HCT116 (cell line): ENCODE measurements at regions not wholly inside any gene's neighbourhood (a gene's known extent, or its start where the extent isn't known, plus 50 kb on each side); places are given as distances from the start of the nearest gene placed in this dataset.

ENCODE experiments used
- ATAC-seq: fragments of 200-7000 bp; cut with Tn5 transposase; 2 replicates; pipeline ENCODE4 v1.9.1; 2020; ENCODE audit warnings: mild to moderate bottlenecking, moderate library complexity
- BruUV-seq: library from RNA; stranded (reverse); fragments of 400-500 nt; replicated peaks from 2 replicates; lab custom pipeline; 2021; lab: Mats Ljungman, UMichigan
- CTCF ChIA-PET: fragments of 300-600 bp; sonication (Branson Sonifier 250); formaldehyde crosslinking; loops from one replicate; lab custom pipeline; 2021; ENCODE audit warnings: antibody characterized with exemption; lab: Charles Lee
- POLR2A ChIA-PET: fragments of 300-600, 350-600 bp; sonication (Branson Sonifier 250); formaldehyde crosslinking; loops from one replicate; lab custom pipeline; 2021; ENCODE audit warnings: antibody characterized with exemption; lab: Charles Lee
- RAD21 ChIA-PET, 2 experiments: fragments of 300-600 bp; sonication (Branson Sonifier 250); formaldehyde crosslinking; loops; one replicate each; lab custom pipeline; 2023; ENCODE audit warnings: low total read pairs in 2 of 2; ENCODE audit not compliant: uncharacterized antibody in 2 of 2, unreplicated experiment in 2 of 2, low non-redundant PET in 1 of 2; lab: Charles Lee
- DNase-seq: peaks from one replicate; pipeline ENCODE4 v3.0.0-alpha.2; 2010; ENCODE audit warnings: low read depth, low spot score
- H2AFZ ChIP-seq: fragments of 200-600 bp; shearing (Covaris generic), sonication (generic); 2 replicates; pipeline ENCODE4 v1.6.1; 2017; ENCODE audit warnings: low read depth, mixed run types, mixed read lengths, antibody characterized with exemption, low read length; ENCODE audit not compliant: poor library complexity, severe bottlenecking
- H3K27ac ChIP-seq: 2 replicates; pipeline ENCODE4 v1.5.1; 2012; ENCODE audit warnings: low read depth, low read length
- H3K27me3 ChIP-seq: fragments of 200-600 bp; sonication (generic); 2 replicates; pipeline ENCODE4 v1.6.1; 2016; ENCODE audit warnings: mixed run types, low read length, mixed read lengths; ENCODE audit not compliant: insufficient read depth
- H3K36me3 ChIP-seq, 2 experiments: fragments of 200-500 bp in 1 of 2; fragments of 200-600 bp in 1 of 2; sonication (Bioruptor generic) in 1 of 2; sonication (generic) in 1 of 2; 2 replicates each; pipeline versions ENCODE4 v1.5.1 to v1.6.1; 2014 to 2016; ENCODE audit warnings: low read length in 2 of 2, inconsistent platforms in 1 of 2, mixed read lengths in 1 of 2, mixed run types in 1 of 2; ENCODE audit not compliant: insufficient read depth in 2 of 2, control insufficient read depth in 1 of 2
- H3K4me1 ChIP-seq, 2 experiments: fragments of 200-600 bp in 1 of 2; sonication (generic) in 1 of 2; 2 replicates each; pipeline versions ENCODE4 v1.5.1 to v1.6.1; 2012 to 2017; ENCODE audit warnings: low read length in 2 of 2, inconsistent platforms in 1 of 2, mild to moderate bottlenecking in 1 of 2, mixed read lengths in 1 of 2, mixed run types in 1 of 2, moderate library complexity in 1 of 2; ENCODE audit not compliant: insufficient read depth in 2 of 2, control insufficient read depth in 1 of 2
- H3K4me2 ChIP-seq: fragments of 200-600 bp; sonication (generic); 2 replicates; pipeline ENCODE4 v1.6.1; 2017; ENCODE audit warnings: mixed run types, low read length, mixed read lengths
- H3K4me3 ChIP-seq, 2 experiments: fragments of 200-600 bp in 1 of 2; sonication (generic) in 1 of 2; replicated peaks in 1 of 2; 2 replicates each; pipeline ENCODE4 v1.5.1; 2011 to 2016; ENCODE audit warnings: low read length in 2 of 2, control low read depth in 1 of 2, low read depth in 1 of 2, mild to moderate bottlenecking in 1 of 2, mixed read lengths in 1 of 2, mixed run types in 1 of 2
- H3K79me2 ChIP-seq: fragments of 200-600 bp; sonication (generic); 2 replicates; pipeline ENCODE4 v1.6.1; 2017; ENCODE audit warnings: mild to moderate bottlenecking, mixed run types, low read length, moderate library complexity, mixed read lengths; ENCODE audit not compliant: insufficient read depth
- H3K9ac ChIP-seq: fragments of 200-600 bp; sonication (generic); 2 replicates; pipeline ENCODE4 v1.6.1; 2016; ENCODE audit warnings: low read length, mixed read lengths
- H3K9me2 ChIP-seq: fragments of 200-600 bp; sonication (generic), shearing (Covaris generic); 2 replicates; pipeline ENCODE4 v1.6.1; 2017; ENCODE audit warnings: mixed run types, mild to moderate bottlenecking, moderate library complexity; ENCODE audit not compliant: insufficient read depth
- H3K9me3 ChIP-seq, 2 experiments: fragments of 200-500 bp in 1 of 2; fragments of 200-600 bp in 1 of 2; sonication (Bioruptor generic) in 1 of 2; sonication (generic) in 1 of 2; 2 replicates each; pipeline ENCODE4 v1.6.1; 2014 to 2017; ENCODE audit warnings: low read length in 2 of 2, mixed read lengths in 2 of 2, inconsistent platforms in 1 of 2, low read depth in 1 of 2, mild to moderate bottlenecking in 1 of 2, mixed run types in 1 of 2, moderate library complexity in 1 of 2; ENCODE audit not compliant: control insufficient read depth in 1 of 2, insufficient read depth in 1 of 2
- H4K20me1 ChIP-seq: fragments of 200-600 bp; sonication (generic), shearing (Covaris generic); 2 replicates; pipeline ENCODE4 v1.6.1; 2017; ENCODE audit warnings: mixed run types, mild to moderate bottlenecking, moderate library complexity; ENCODE audit not compliant: insufficient read depth
- ATF3 ChIP-seq: IDR thresholded peaks from 2 replicates; pipeline ENCODE4 v1.6.1; 2012
- EGR1 ChIP-seq: IDR thresholded peaks from 2 replicates; pipeline ENCODE4 v1.6.1; 2012; ENCODE audit warnings: low read depth
- EZH2 ChIP-seq: fragments of 200-600 bp; sonication (generic); IDR thresholded peaks from 2 replicates; pipeline ENCODE4 v1.6.1; 2017; ENCODE audit warnings: antibody characterized with exemption, mixed run types
- MAX ChIP-seq: IDR thresholded peaks from 2 replicates; pipeline ENCODE4 v1.6.1; 2012
- RAD21 ChIP-seq: IDR thresholded peaks from 2 replicates; pipeline ENCODE4 v1.6.1; 2012; ENCODE audit warnings: low read depth, mild to moderate bottlenecking
- REST ChIP-seq: IDR thresholded peaks from 2 replicates; pipeline ENCODE4 v1.6.1; 2012; ENCODE audit warnings: low read depth
- TCF7L2 ChIP-seq: IDR thresholded peaks from 2 replicates; pipeline ENCODE4 v1.7.0; 2011; ENCODE audit warnings: borderline replicate concordance, inconsistent platforms; ENCODE audit not compliant: insufficient read depth, insufficient read length; ENCODE audit errors: extremely low read depth
- ZBTB33 ChIP-seq: IDR thresholded peaks from 2 replicates; pipeline ENCODE4 v1.6.1; 2011; ENCODE audit warnings: mild to moderate bottlenecking, low read length, moderate library complexity; ENCODE audit not compliant: insufficient replicate concordance; ENCODE audit errors: extremely low read depth
- ZNF274 ChIP-seq: fragments of 200-500 bp; sonication (Bioruptor generic); IDR thresholded peaks from 2 replicates; pipeline ENCODE4 v1.6.1; 2014; ENCODE audit warnings: mild to moderate bottlenecking, low read depth, low read length, inconsistent platforms
- intact Hi-C: fragments of 100-400 bp; cut with micrococcal nuclease; formaldehyde crosslinking; loops from 2 replicates; pipeline ENCODE4 v1.10.0; 2022

GRCh38 chr14:98924046-98924445, 348.0 kb downstream of the BCL11B start:
- BruUV-seq, result no TSS peak
- ATAC-seq (no peak), DNase-seq (no peak)
- no peak overlapping the region for H3K4me3 ChIP-seq
- POLR2A ChIA-PET, result no interaction called here
- H3K36me3 ChIP-seq, result no peaks in the 10 kb centered on the region
- H3K27ac ChIP-seq, result no peak overlapping the region
- intact Hi-C loops, result no loop called here
- RAD21 ChIA-PET, result no interaction called here
- no peaks in the 10 kb centered on the region for H3K4me1 ChIP-seq
- peaks cover 21% of the 10 kb centered on the region for H3K27me3 ChIP-seq
- CTCF ChIA-PET, result interaction anchor here (1.1 kb wide), 1 partner anchor 260 kb away, joined by 3 read pairs; no protein-coding TSS in a partner anchor
- no peaks in the 10 kb centered on the region for H3K79me2 ChIP-seq
- H3K9ac ChIP-seq, result no peak overlapping the region
- H3K9me2 ChIP-seq, result no peaks in the 10 kb centered on the region
- no peak for TF ChIP-seq EGR1
- H3K9me3 ChIP-seq, result no peaks in the 10 kb centered on the region
- no peak overlapping the region for H2AFZ ChIP-seq
- H4K20me1 ChIP-seq, result no peaks in the 10 kb centered on the region
- no peak overlapping the region for H3K4me2 ChIP-seq

GRCh38 chr14:98925354-98926040, 346.5 kb downstream of the BCL11B start:
- Histone ChIP-seq H3K27me3 (peaks cover 15% of the 10 kb centered on the region; the same call in 1 of the 2 replicates), H3K4me1 (no peaks in the 10 kb centered on the region)
- BruUV-seq, result no TSS peak
- no peak for TF ChIP-seq ZNF274
- no peak for TF ChIP-seq ZBTB33
- TF ChIP-seq MAX, result no peak
- TF ChIP-seq TCF7L2, result no peak
- no peak for TF ChIP-seq RAD21
- TF ChIP-seq EZH2, result no peak
- no peak for TF ChIP-seq REST
- TF ChIP-seq ATF3, result no peak
- no peak for TF ChIP-seq EGR1
- TF ChIP-seq, all 23 proteins: peak for 0
- Histone ChIP-seq H3K27ac (no peak overlapping the region), H4K20me1 (no peaks in the 10 kb centered on the region), H3K4me2 (no peak overlapping the region), H3K9ac (no peak overlapping the region), H3K9me2 (no peaks in the 10 kb centered on the region), H3K79me2 (no peaks in the 10 kb centered on the region), H3K9me3 (no peaks in the 10 kb centered on the region), H2AFZ (no peak overlapping the region), H3K36me3 (no peaks in the 10 kb centered on the region), H3K4me3 (no peak overlapping the region)
- ATAC-seq, result no peak
- POLR2A ChIA-PET, result no interaction called here
- RAD21 ChIA-PET, result no interaction called here
- DNase-seq, result no peak
- intact Hi-C loops, result no loop called here
- CTCF ChIA-PET, result no interaction called here
